CD4-positive, alpha-beta T cell (primary cell): ENCODE measurements at regions not wholly inside any gene's neighbourhood (a gene's known extent, or its start where the extent isn't known, plus 50 kb on each side); places are given as distances from the start of the nearest gene placed in this dataset.

ENCODE experiments used
- ATAC-seq: fragments of 200-7000 bp; cut with Tn5 transposase; one replicate; pipeline ENCODE4 v1.10.0; 2022; ENCODE audit warnings: mild to moderate bottlenecking; ENCODE audit not compliant: poor library complexity
- CTCF ChIA-PET: fragments of 350-600 bp; sonication (Branson Sonifier 250); formaldehyde crosslinking; loops from one replicate; lab custom pipeline; 2021; ENCODE audit warnings: antibody characterized with exemption, inconsistent platforms; lab: Charles Lee
- POLR2A ChIA-PET: fragments of 350-600 bp; sonication (Branson Sonifier 250); formaldehyde crosslinking; loops from one replicate; lab custom pipeline; 2021; ENCODE audit warnings: antibody characterized with exemption, inconsistent platforms; lab: Charles Lee
- DNase-seq, 14 experiments: peaks; one replicate each; pipeline ENCODE4 v3.0.0-alpha.2; 2013 to 2020; ENCODE audit warnings: mixed read lengths in 2 of 14
- H3K27ac ChIP-seq, 2 donors: one replicate each; pipeline versions ENCODE4 v1.5.1 to v1.7.0; 2013; ENCODE audit warnings: low read length in 2 of 2, low read depth in 1 of 2, mild to moderate bottlenecking in 1 of 2
- H3K27me3 ChIP-seq, 2 experiments: 1 replicate in 1 of 2; 2 replicates in 1 of 2; pipeline versions ENCODE4 v1.6.1 to v1.7.0; 2013; ENCODE audit warnings: low read length in 2 of 2, control low read depth in 1 of 2, mild to moderate bottlenecking in 1 of 2, moderate library complexity in 1 of 2; ENCODE audit not compliant: insufficient read depth in 2 of 2, control insufficient read depth in 1 of 2
- H3K36me3 ChIP-seq: one replicate; pipeline ENCODE4 v1.6.1; 2013; ENCODE audit warnings: low read length, control low read depth; ENCODE audit not compliant: insufficient read depth
- H3K4me1 ChIP-seq: one replicate; pipeline ENCODE4 v1.6.1; 2013; ENCODE audit warnings: low read length, control low read depth; ENCODE audit not compliant: insufficient read depth
- H3K4me3 ChIP-seq: one replicate; pipeline ENCODE4 v1.5.1; 2013; ENCODE audit warnings: mild to moderate bottlenecking, low read length, moderate library complexity
- H3K9me3 ChIP-seq, 2 experiments: 1 replicate in 1 of 2; 2 replicates in 1 of 2; pipeline versions ENCODE4 v1.6.1 to v1.7.0; 2013; ENCODE audit warnings: low read length in 2 of 2, mild to moderate bottlenecking in 2 of 2, control low read depth in 1 of 2, moderate library complexity in 1 of 2; ENCODE audit not compliant: control insufficient read depth in 1 of 2, insufficient read depth in 1 of 2
- H3K27ac Mint-ChIP-seq: one replicate; pipeline ENCODE4 v1.8.0; 2020; ENCODE audit warnings: mixed read lengths
- H3K27me3 Mint-ChIP-seq: one replicate; pipeline ENCODE4 v1.8.0; 2021; ENCODE audit warnings: mixed read lengths
- H3K36me3 Mint-ChIP-seq: one replicate; pipeline ENCODE4 v1.8.0; 2021; ENCODE audit warnings: low read depth, mixed read lengths
- H3K4me1 Mint-ChIP-seq: one replicate; pipeline ENCODE4 v1.8.0; 2021; ENCODE audit warnings: low read depth, mixed read lengths
- H3K4me3 Mint-ChIP-seq: one replicate; pipeline ENCODE4 v1.8.0; 2020; ENCODE audit warnings: mild to moderate bottlenecking, mixed read lengths
- H3K9me3 Mint-ChIP-seq: one replicate; pipeline ENCODE4 v1.8.0; 2020; ENCODE audit warnings: mixed read lengths
- CTCF ChIP-seq: fragments of 200-600 bp; IDR thresholded peaks from one replicate; pipeline ENCODE4 v1.8.0; 2022; ENCODE audit warnings: antibody characterized with exemption, mild to moderate bottlenecking
- intact Hi-C, 2 experiments: fragments of 100-400 bp; cut with DNase I in 1 of 2; cut with micrococcal nuclease in 1 of 2; formaldehyde crosslinking; loops; one replicate each; pipeline versions ENCODE4 v1.15.1 to v1.9.0; 2023 to 2025; cut with DNase I, micrococcal nuclease

GRCh38 chr9:90967145-90967538 lies 165.5 kb downstream of the SYK start:
- H3K4me3 ChIP-seq: no peak overlapping the region
- no peaks in the 10 kb centered on the region for H3K4me1 ChIP-seq
- DNase-seq (no peak), ATAC-seq (no peak)
- CTCF ChIA-PET: no interaction called here
- Mint-ChIP-seq H3K36me3 (no peaks in the 10 kb centered on the region), H3K4me3 (no peak overlapping the region), H3K4me1 (no peaks in the 10 kb centered on the region), H3K27ac (no peak overlapping the region), H3K27me3 (peaks cover 23% of the 10 kb centered on the region), H3K9me3 (no peaks in the 10 kb centered on the region)
- no peak for TF ChIP-seq CTCF
- peaks cover 0 to 3% of the 10 kb centered on the region in 2 experiments for H3K9me3 ChIP-seq
- intact Hi-C loops: no loop called here
- no peak overlapping the region for H3K27ac ChIP-seq
- peaks cover 0 to 13% of the 10 kb centered on the region in 2 experiments for H3K27me3 ChIP-seq
- POLR2A ChIA-PET: no interaction called here
- no peaks in the 10 kb centered on the region for H3K36me3 ChIP-seq

GRCh38 chr9:90969021-90969675 lies 167.5 kb downstream of the SYK start:
- peaks cover 23% of the 10 kb centered on the region for H3K27me3 Mint-ChIP-seq

GRCh38 chr9:90970608-90971007 lies 169.0 kb downstream of the SYK start:
- no peak for TF ChIP-seq CTCF
- DNase-seq (no peak), ATAC-seq (no peak)
- peaks cover 26% of the 10 kb centered on the region for H3K27me3 Mint-ChIP-seq
- Histone ChIP-seq H3K27me3 (peaks cover 0 to 5% of the 10 kb centered on the region in 2 experiments), H3K4me1 (no peaks in the 10 kb centered on the region), H3K9me3 (no peaks in the 10 kb centered on the region), H3K4me3 (no peak overlapping the region), H3K27ac (no peak overlapping the region), H3K36me3 (no peaks in the 10 kb centered on the region)
- intact Hi-C loops: no loop called here
- POLR2A ChIA-PET: no interaction called here
- no peak overlapping the region for H3K4me3 Mint-ChIP-seq
- no peaks in the 10 kb centered on the region for H3K36me3 Mint-ChIP-seq
- CTCF ChIA-PET: no interaction called here
- no peak overlapping the region for H3K27ac Mint-ChIP-seq
- H3K4me1 Mint-ChIP-seq: no peaks in the 10 kb centered on the region
- H3K9me3 Mint-ChIP-seq: no peaks in the 10 kb centered on the region

More at GRCh38 chr9:90969021-90969675, 167.5 kb downstream of the SYK start:
- CTCF ChIA-PET: no interaction called here
- Histone ChIP-seq H3K9me3 (peaks cover 0 to 2% of the 10 kb centered on the region in 2 experiments), H3K4me3 (no peak overlapping the region), H3K27me3 (peaks cover 0 to 10% of the 10 kb centered on the region in 2 experiments), H3K27ac (no peak overlapping the region), H3K36me3 (no peaks in the 10 kb centered on the region), H3K4me1 (no peaks in the 10 kb centered on the region)
- intact Hi-C loops: no loop called here
- H3K4me3 Mint-ChIP-seq: no peak overlapping the region
- POLR2A ChIA-PET: no interaction called here
- no peak for TF ChIP-seq CTCF
- H3K36me3 Mint-ChIP-seq: no peaks in the 10 kb centered on the region
- ATAC-seq (no peak), DNase-seq (no peak)
- H3K27ac Mint-ChIP-seq: no peak overlapping the region
- H3K9me3 Mint-ChIP-seq: no peaks in the 10 kb centered on the region
- no peaks in the 10 kb centered on the region for H3K4me1 Mint-ChIP-seq
